ENCODE measurements at regions not wholly inside any gene's neighbourhood (a gene's known extent, or its start where the extent isn't known, plus 50 kb on each side); places are given as distances from the start of the nearest gene placed in this dataset.

DNA sequence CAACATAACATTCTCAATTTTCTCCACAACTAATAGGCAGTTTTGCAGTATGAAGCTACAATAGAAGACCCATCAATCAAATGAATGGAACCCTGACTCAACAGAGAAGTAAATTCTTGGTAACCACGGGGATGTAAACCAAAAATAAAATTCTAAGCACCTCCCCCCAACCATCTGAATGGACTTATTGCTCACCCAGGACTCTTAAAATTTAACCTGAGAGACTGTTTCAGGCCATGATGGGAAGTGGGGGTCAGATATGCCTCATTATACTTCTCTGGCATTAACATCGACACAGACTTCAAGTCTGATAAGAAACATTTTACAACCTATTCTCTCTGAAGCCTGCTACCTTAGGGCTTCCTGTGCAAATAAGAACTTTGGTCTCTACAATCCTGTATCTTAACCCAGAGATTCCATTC, 620.9 kb downstream of the TLL1 start:
- H3K27me3 Mint-ChIP-seq, result no peaks in the 10 kb centered on the region
- Histone ChIP-seq H3K4me3 (ENCODE audit: control extremely low read depth in 1 of 5, extremely low read depth in 1 of 5, insufficient read depth in 1 of 5, low read depth in 2 of 5, low read length in 4 of 5) (no peak overlapping the region), H3K9me3 (ENCODE audit: control extremely low read depth in 1 of 3, control insufficient read depth in 2 of 3, insufficient read depth in 1 of 3, low read length in 2 of 3) (no peaks in the 10 kb centered on the region), H3K27me3 (replicated peaks in 1 of 4; ENCODE audit: control extremely low read depth in 1 of 4, control insufficient read depth in 3 of 4, insufficient read depth in 4 of 4, low read length in 3 of 4) (no peaks in the 10 kb centered on the region), H4K20me1 (ENCODE audit: control insufficient read depth, insufficient read depth, low read length, poor library complexity, severe bottlenecking) (no peaks in the 10 kb centered on the region), H3K79me2 (ENCODE audit: control insufficient read depth, insufficient read depth, low read length) (no peaks in the 10 kb centered on the region), H2AFZ (ENCODE audit: insufficient read depth, low read depth, low read length, poor library complexity, severe bottlenecking) (no peak overlapping the region), H3K36me3 (replicated peaks in 1 of 2; ENCODE audit: control extremely low read depth in 1 of 2, control insufficient read depth in 1 of 2, extremely low read depth in 1 of 2, insufficient read depth in 2 of 2, low read length in 1 of 2) (no peaks in the 10 kb centered on the region), H3K9ac (ENCODE audit: low read length) (no peak overlapping the region), H3K27ac (ENCODE audit: low read length in 2 of 2) (no peak overlapping the region), H3K4me2 (replicated peaks; ENCODE audit: low read depth, low read length, poor library complexity, severe bottlenecking) (no peak overlapping the region), H3K4me1 (ENCODE audit: control insufficient read depth in 2 of 2, insufficient read depth in 2 of 2, low read length in 2 of 2) (no peaks in the 10 kb centered on the region)
- no peak for ATAC-seq (ENCODE audit: low read depth)
- no peak overlapping the region for H3K4me3 Mint-ChIP-seq
- ChIA-PET CTCF (no interaction called here), POLR2A (no interaction called here)
- 50% methylated on average over 1 of the region's 2 CpGs for WGBS (ENCODE audit: insufficient coverage)
- H3K4me1 Mint-ChIP-seq, result no peaks in the 10 kb centered on the region
- no peak for DNase-seq
- intact Hi-C loops (cut with micrococcal nuclease), result no loop called here
- H3K9me3 Mint-ChIP-seq (ENCODE audit: insufficient read depth), result no peaks in the 10 kb centered on the region
- H3K27ac Mint-ChIP-seq, result no peak overlapping the region
- TF ChIP-seq EZH2 (IDR thresholded peaks at IDR 0.05; ENCODE audit: borderline replicate concordance, insufficient read depth, low read depth, low read length, poor library complexity, severe bottlenecking) (no peak), CTCF (IDR thresholded peaks at IDR 0.05) (no peak)

- ChIA-PET POLR2A (no interaction called here), CTCF (no interaction called here)
- H3K4me2 ChIP-seq (replicated peaks; ENCODE audit: low read depth, low read length, poor library complexity, severe bottlenecking), result no peak overlapping the region
- H3K27ac ChIP-seq (ENCODE audit: low read length in 2 of 2), result no peak overlapping the region
- Mint-ChIP-seq H3K4me3 (no peak overlapping the region), H3K4me1 (no peaks in the 10 kb centered on the region), H3K27me3 (no peaks in the 10 kb centered on the region), H3K9me3 (ENCODE audit: insufficient read depth) (no peaks in the 10 kb centered on the region), H3K27ac (no peak overlapping the region)
- H3K9me3 ChIP-seq (ENCODE audit: control extremely low read depth in 1 of 3, control insufficient read depth in 2 of 3, insufficient read depth in 1 of 3, low read length in 2 of 3), result peaks cover 0 to 8% (median 0%) of the 10 kb centered on the region in 3 donors
- WGBS (ENCODE audit: insufficient coverage), result no CpG with 5 or more reads among the region's 3 CpGs
- no peak overlapping the region for H3K9ac ChIP-seq (ENCODE audit: low read length)
- no peaks in the 10 kb centered on the region for H3K36me3 ChIP-seq (replicated peaks in 1 of 2; ENCODE audit: control extremely low read depth in 1 of 2, control insufficient read depth in 1 of 2, extremely low read depth in 1 of 2, insufficient read depth in 2 of 2, low read length in 1 of 2)
- DNase-seq (no peak), ATAC-seq (ENCODE audit: low read depth) (no peak)
- H3K4me1 ChIP-seq (ENCODE audit: control insufficient read depth in 2 of 2, insufficient read depth in 2 of 2, low read length in 2 of 2), result no peaks in the 10 kb centered on the region
- H3K4me3 ChIP-seq (ENCODE audit: control extremely low read depth in 1 of 5, extremely low read depth in 1 of 5, insufficient read depth in 1 of 5, low read depth in 2 of 5, low read length in 4 of 5), result no peak overlapping the region
- no peaks in the 10 kb centered on the region for H4K20me1 ChIP-seq (ENCODE audit: control insufficient read depth, insufficient read depth, low read length, poor library complexity, severe bottlenecking)
- no peaks in the 10 kb centered on the region for H3K79me2 ChIP-seq (ENCODE audit: control insufficient read depth, insufficient read depth, low read length)
- H2AFZ ChIP-seq (ENCODE audit: insufficient read depth, low read depth, low read length, poor library complexity, severe bottlenecking), result no peak overlapping the region
- intact Hi-C loops (cut with micrococcal nuclease), result no loop called here
- TF ChIP-seq CTCF (IDR thresholded peaks at IDR 0.05) (no peak), EZH2 (IDR thresholded peaks at IDR 0.05; ENCODE audit: borderline replicate concordance, insufficient read depth, low read depth, low read length, poor library complexity, severe bottlenecking) (no peak)
- H3K27me3 ChIP-seq (replicated peaks in 1 of 4; ENCODE audit: control extremely low read depth in 1 of 4, control insufficient read depth in 3 of 4, insufficient read depth in 4 of 4, low read length in 3 of 4), result no peaks in the 10 kb centered on the region
These were observed 625.5 kb downstream of the TLL1 start for GRCh38 chr4:166498546-166498945.
